ENCODE measurements at regions not wholly inside any gene's neighbourhood (a gene's known extent, or its start where the extent isn't known, plus 50 kb on each side); places are given as distances from the start of the nearest gene placed in this dataset.
"Not testable (repeated sequence)": the region's sequence is repeated elsewhere in the genome, so short reads cannot be mapped to it uniquely, and the experiment has no call there.

- not testable (repeated sequence) for H3K27ac ChIP-seq
These were observed 197.4 kb downstream of the TMEM121 start for GRCh38 chr14:105723776-105724175.

GRCh38 chr14:105729825-105730368, 203.5 kb downstream of the TMEM121 start:
- H3K27ac ChIP-seq: not testable (repeated sequence)

GRCh38 chr14:105730731-105731130, 204.3 kb downstream of the TMEM121 start:
- H3K27ac ChIP-seq: not testable (repeated sequence)

GRCh38 chr14:105731221-105731985, 205.0 kb downstream of the TMEM121 start:
- H3K27ac ChIP-seq: not testable (repeated sequence)

- H3K27ac ChIP-seq: no peak overlapping the region
- TF ChIP-seq CTCF (IDR thresholded peaks at IDR 0.05): no peak
- TF ChIP-seq ZFX (IDR thresholded peaks at IDR 0.05; ENCODE audit: borderline replicate concordance): no peak
These were observed 207.0 kb downstream of the TMEM121 start for GRCh38 chr14:105733081-105734065.

- H3K27ac ChIP-seq: not testable (repeated sequence)
These were observed 207.9 kb downstream of the TMEM121 start for GRCh38 chr14:105734241-105734640.

- H3K27ac ChIP-seq: not testable (repeated sequence)
These were observed 209.9 kb downstream of the TMEM121 start for GRCh38 chr14:105736331-105736730.

- TF ChIP-seq ZFX (IDR thresholded peaks at IDR 0.05; ENCODE audit: borderline replicate concordance) (no peak), CTCF (IDR thresholded peaks at IDR 0.05) (no peak)
- H3K27ac ChIP-seq: no peak overlapping the region
These were observed 211.3 kb downstream of the TMEM121 start for GRCh38 chr14:105737504-105738246.

- TF ChIP-seq ZFX (IDR thresholded peaks at IDR 0.05; ENCODE audit: borderline replicate concordance) (no peak), CTCF (IDR thresholded peaks at IDR 0.05) (no peak)
- no peak overlapping the region for H3K27ac ChIP-seq
These were observed 212.3 kb downstream of the TMEM121 start for GRCh38 chr14:105738638-105739037.

- no peak overlapping the region for H3K27ac ChIP-seq
- no peak for TF ChIP-seq ZFX (IDR thresholded peaks at IDR 0.05; ENCODE audit: borderline replicate concordance)
These were observed 213.1 kb downstream of the TMEM121 start for GRCh38 chr14:105739331-105740102.

GRCh38 chr14:105740272-105740671, 213.9 kb downstream of the TMEM121 start:
- not testable (repeated sequence) for H3K27ac ChIP-seq

- not testable (repeated sequence) for H3K27ac ChIP-seq
These were observed 214.6 kb downstream of the TMEM121 start for GRCh38 chr14:105740961-105741360.

GRCh38 chr14:105741707-105742530, 215.5 kb downstream of the TMEM121 start:
- not testable (repeated sequence) for H3K27ac ChIP-seq

Data from 22Rv1 (cell line).